ENCODE measurements at regions not wholly inside any gene's neighbourhood (a gene's known extent, or its start where the extent isn't known, plus 50 kb on each side); places are given as distances from the start of the nearest gene placed in this dataset.

- Mint-ChIP-seq H3K4me3 (no peak overlapping the region), H3K36me3 (ENCODE audit: low read depth) (no peaks in the 10 kb centered on the region), H3K27me3 (ENCODE audit: low read depth) (peaks cover 16% of the 10 kb centered on the region), H3K4me1 (ENCODE audit: low read depth) (no peaks in the 10 kb centered on the region), H3K27ac (no peak overlapping the region), H3K9me3 (no peaks in the 10 kb centered on the region)
Observed at GRCh38 chr13:24083722-24084421, 76.6 kb upstream of the SPATA13 start.

GRCh38 chr13:24085662-24086061 is 74.9 kb upstream of the SPATA13 start:
- H3K27me3 Mint-ChIP-seq (ENCODE audit: low read depth), result peaks cover 16% of the 10 kb centered on the region
- no peaks in the 10 kb centered on the region for H3K9me3 Mint-ChIP-seq
- H3K4me3 Mint-ChIP-seq, result no peak overlapping the region
- H3K27ac Mint-ChIP-seq, result no peak overlapping the region
- H3K4me1 Mint-ChIP-seq (ENCODE audit: low read depth), result peaks cover 4% of the 10 kb centered on the region
- H3K36me3 Mint-ChIP-seq (ENCODE audit: low read depth), result no peaks in the 10 kb centered on the region

- H3K9me3 Mint-ChIP-seq, result no peaks in the 10 kb centered on the region
- H3K4me3 Mint-ChIP-seq, result no peak overlapping the region
- peaks cover 16% of the 10 kb centered on the region for H3K27me3 Mint-ChIP-seq (ENCODE audit: low read depth)
- no peak overlapping the region for H3K27ac Mint-ChIP-seq
- H3K36me3 Mint-ChIP-seq (ENCODE audit: low read depth), result no peaks in the 10 kb centered on the region
- H3K4me1 Mint-ChIP-seq (ENCODE audit: low read depth), result peaks cover 6% of the 10 kb centered on the region
Observed at GRCh38 chr13:24086642-24087041, 73.9 kb upstream of the SPATA13 start.

- peaks cover 6% of the 10 kb centered on the region for H3K4me1 Mint-ChIP-seq (ENCODE audit: low read depth)
- peaks cover 16% of the 10 kb centered on the region for H3K27me3 Mint-ChIP-seq (ENCODE audit: low read depth)
- H3K9me3 Mint-ChIP-seq, result no peaks in the 10 kb centered on the region
- no peak overlapping the region for H3K27ac Mint-ChIP-seq
- no peaks in the 10 kb centered on the region for H3K36me3 Mint-ChIP-seq (ENCODE audit: low read depth)
- H3K4me3 Mint-ChIP-seq, result no peak overlapping the region
Observed at GRCh38 chr13:24087605-24088225, 72.8 kb upstream of the SPATA13 start.

- H3K27ac Mint-ChIP-seq, result no peak overlapping the region
- no peaks in the 10 kb centered on the region for H3K9me3 Mint-ChIP-seq
- no peak overlapping the region for H3K4me3 Mint-ChIP-seq
- H3K27me3 Mint-ChIP-seq (ENCODE audit: low read depth), result peaks cover 12% of the 10 kb centered on the region
- H3K36me3 Mint-ChIP-seq (ENCODE audit: low read depth), result peaks cover 2% of the 10 kb centered on the region
- H3K4me1 Mint-ChIP-seq (ENCODE audit: low read depth), result peaks cover 6% of the 10 kb centered on the region
Observed at GRCh38 chr13:24090049-24090448, 70.5 kb upstream of the SPATA13 start.

GRCh38 chr13:24091080-24091479 is 69.4 kb upstream of the SPATA13 start:
- peaks cover 6% of the 10 kb centered on the region for H3K27me3 Mint-ChIP-seq (ENCODE audit: low read depth)
- peaks cover 6% of the 10 kb centered on the region for H3K4me1 Mint-ChIP-seq (ENCODE audit: low read depth)
- peaks cover 2% of the 10 kb centered on the region for H3K36me3 Mint-ChIP-seq (ENCODE audit: low read depth)
- H3K4me3 Mint-ChIP-seq, result no peak overlapping the region
- no peaks in the 10 kb centered on the region for H3K9me3 Mint-ChIP-seq
- no peak overlapping the region for H3K27ac Mint-ChIP-seq

GRCh38 chr13:24092108-24092507 is 68.4 kb upstream of the SPATA13 start:
- peaks cover 14% of the 10 kb centered on the region for H3K4me1 Mint-ChIP-seq (ENCODE audit: low read depth)
- no peaks in the 10 kb centered on the region for H3K27me3 Mint-ChIP-seq (ENCODE audit: low read depth)
- H3K9me3 Mint-ChIP-seq, result no peaks in the 10 kb centered on the region
- H3K27ac Mint-ChIP-seq, result no peak overlapping the region
- peaks cover 2% of the 10 kb centered on the region for H3K36me3 Mint-ChIP-seq (ENCODE audit: low read depth)
- no peak overlapping the region for H3K4me3 Mint-ChIP-seq

- Mint-ChIP-seq H3K4me3 (no peak overlapping the region), H3K4me1 (ENCODE audit: low read depth) (peaks cover 23% of the 10 kb centered on the region), H3K27me3 (ENCODE audit: low read depth) (no peaks in the 10 kb centered on the region), H3K9me3 (no peaks in the 10 kb centered on the region), H3K36me3 (ENCODE audit: low read depth) (peaks cover 2% of the 10 kb centered on the region), H3K27ac (no peak overlapping the region)
Observed at GRCh38 chr13:24093047-24093446, 67.5 kb upstream of the SPATA13 start.

- Mint-ChIP-seq H3K9me3 (no peaks in the 10 kb centered on the region), H3K4me3 (peak overlapping the region; percentile 31), H3K4me1 (ENCODE audit: low read depth) (peaks cover 17% of the 10 kb centered on the region), H3K27ac (peak overlapping the region; percentile 76), H3K27me3 (ENCODE audit: low read depth) (peaks cover 21% of the 10 kb centered on the region), H3K36me3 (ENCODE audit: low read depth) (peaks cover 2% of the 10 kb centered on the region)
Observed at GRCh38 chr13:24096659-24097058, 63.9 kb upstream of the SPATA13 start.

- Mint-ChIP-seq H3K4me3 (peak overlapping the region; percentile 41), H3K4me1 (ENCODE audit: low read depth) (peaks cover 17% of the 10 kb centered on the region), H3K27me3 (ENCODE audit: low read depth) (peaks cover 25% of the 10 kb centered on the region), H3K27ac (peak overlapping the region; percentile 76), H3K36me3 (ENCODE audit: low read depth) (peaks cover 2% of the 10 kb centered on the region), H3K9me3 (no peaks in the 10 kb centered on the region)
Observed at GRCh38 chr13:24097064-24097463, 63.5 kb upstream of the SPATA13 start.

GRCh38 chr13:24097667-24098066 is 62.9 kb upstream of the SPATA13 start:
- peaks cover 2% of the 10 kb centered on the region for H3K36me3 Mint-ChIP-seq (ENCODE audit: low read depth)
- peaks cover 27% of the 10 kb centered on the region for H3K27me3 Mint-ChIP-seq (ENCODE audit: low read depth)
- no peaks in the 10 kb centered on the region for H3K9me3 Mint-ChIP-seq
- H3K4me1 Mint-ChIP-seq (ENCODE audit: low read depth), result peaks cover 17% of the 10 kb centered on the region
- H3K27ac Mint-ChIP-seq, result peak overlapping the region; percentile 76
- peak overlapping the region; percentile 41 for H3K4me3 Mint-ChIP-seq

GRCh38 chr13:24099490-24099889 is 61.0 kb upstream of the SPATA13 start:
- Mint-ChIP-seq H3K27ac (no peak overlapping the region), H3K36me3 (ENCODE audit: low read depth) (no peaks in the 10 kb centered on the region), H3K4me1 (ENCODE audit: low read depth) (peaks cover 17% of the 10 kb centered on the region), H3K27me3 (ENCODE audit: low read depth) (peaks cover 38% of the 10 kb centered on the region), H3K9me3 (no peaks in the 10 kb centered on the region), H3K4me3 (no peak overlapping the region)

- Mint-ChIP-seq H3K36me3 (ENCODE audit: low read depth) (no peaks in the 10 kb centered on the region), H3K27ac (no peak overlapping the region), H3K4me1 (ENCODE audit: low read depth) (peaks cover 17% of the 10 kb centered on the region), H3K4me3 (no peak overlapping the region), H3K9me3 (no peaks in the 10 kb centered on the region), H3K27me3 (ENCODE audit: low read depth) (peaks cover 42% of the 10 kb centered on the region)
Observed at GRCh38 chr13:24100188-24100587, 60.3 kb upstream of the SPATA13 start.

GRCh38 chr13:24103782-24104372 is 56.6 kb upstream of the SPATA13 start:
- Mint-ChIP-seq H3K36me3 (ENCODE audit: low read depth) (no peaks in the 10 kb centered on the region), H3K4me3 (no peak overlapping the region), H3K4me1 (ENCODE audit: low read depth) (no peaks in the 10 kb centered on the region), H3K27me3 (ENCODE audit: low read depth) (peaks cover 46% of the 10 kb centered on the region), H3K27ac (no peak overlapping the region), H3K9me3 (no peaks in the 10 kb centered on the region)

- no peaks in the 10 kb centered on the region for H3K36me3 Mint-ChIP-seq (ENCODE audit: low read depth)
- no peaks in the 10 kb centered on the region for H3K4me1 Mint-ChIP-seq (ENCODE audit: low read depth)
- peaks cover 48% of the 10 kb centered on the region for H3K27me3 Mint-ChIP-seq (ENCODE audit: low read depth)
- no peaks in the 10 kb centered on the region for H3K9me3 Mint-ChIP-seq
- H3K4me3 Mint-ChIP-seq, result no peak overlapping the region
- H3K27ac Mint-ChIP-seq, result no peak overlapping the region
Observed at GRCh38 chr13:24104723-24105122, 55.8 kb upstream of the SPATA13 start.
